ENCODE measurements at regions not wholly inside any gene's neighbourhood (a gene's known extent, or its start where the extent isn't known, plus 50 kb on each side); places are given as distances from the start of the nearest gene placed in this dataset.
A peak's percentile ranks its signal among the peaks of the same experiment; 100 is the strongest.
"Not testable (repeated sequence)": the region's sequence is repeated elsewhere in the genome, so short reads cannot be mapped to it uniquely, and the experiment has no call there.

DNA sequence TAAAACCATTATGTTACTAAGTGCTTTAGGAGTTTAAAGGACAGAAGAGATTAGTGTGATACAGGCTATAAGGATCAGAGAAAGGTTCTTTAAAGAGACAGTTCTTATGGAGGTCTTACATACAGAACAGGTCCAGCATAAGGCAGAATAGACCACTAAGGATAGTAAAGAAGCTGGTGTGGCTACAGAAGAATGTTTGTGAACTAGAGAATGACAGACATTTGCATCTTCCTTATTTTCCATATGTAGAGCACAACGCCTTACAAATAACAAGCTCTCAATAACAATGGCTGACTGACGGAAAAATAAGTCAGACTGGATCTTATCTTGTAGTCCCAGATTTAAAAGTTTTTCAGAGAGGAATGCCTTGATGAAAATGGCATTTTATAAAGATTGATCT lies 95.6 kb upstream of the NOTCH2NLA start:
- H2BK120ac ChIP-seq (ENCODE audit: low read depth, low read length); H3K9me3 ChIP-seq (ENCODE audit: control insufficient read depth, insufficient read depth, low read length); H2BK15ac ChIP-seq (ENCODE audit: low read depth, low read length); POLR2A ChIA-PET (ENCODE audit: unreplicated experiment); H2AK9ac ChIP-seq (replicated peaks; ENCODE audit: low read depth, low read length, poor library complexity); H3K27me3 ChIP-seq (ENCODE audit: control insufficient read depth, insufficient read depth, low read length); H4K8ac ChIP-seq (ENCODE audit: low read depth in 2 of 2, low read length in 2 of 2); ATAC-seq (ENCODE audit: low read depth); H3K18ac ChIP-seq (ENCODE audit: low read depth, low read length); CTCF ChIA-PET; H3K4ac ChIP-seq (ENCODE audit: low read depth, low read length); intact Hi-C loops (cut with micrococcal nuclease); H4K5ac ChIP-seq (ENCODE audit: low read depth, low read length); H2BK5ac ChIP-seq (ENCODE audit: low read depth, low read length, poor library complexity, severe bottlenecking); H3K27ac ChIP-seq (ENCODE audit: insufficient read depth, low read length); BruUV-seq (replicated peaks); H3K4me2 ChIP-seq (ENCODE audit: low read depth, low read length); in situ Hi-C loops (cut with MboI; ENCODE audit: low sequenced_read_pairs); H4K91ac ChIP-seq (ENCODE audit: insufficient read depth, low read depth, low read length); dilution Hi-C loops (cut with HindIII; ENCODE audit: low sequenced_read_pairs, unreplicated experiment); H4K20me1 ChIP-seq (ENCODE audit: insufficient read depth, low read length); H2BK20ac ChIP-seq (ENCODE audit: low read depth, low read length); H3K56ac ChIP-seq (ENCODE audit: extremely low read depth, insufficient read depth, low read length); H3K23ac ChIP-seq (ENCODE audit: low read depth, low read length); H3K4me3 ChIP-seq (ENCODE audit: insufficient read depth, low read depth, low read length); H3K9me1 ChIP-seq (ENCODE audit: insufficient read depth, low read length); H3K9ac ChIP-seq (ENCODE audit: low read depth, low read length); H3K14ac ChIP-seq (replicated peaks; ENCODE audit: low read depth, low read length); DNase-seq; H2AFZ ChIP-seq (replicated peaks; ENCODE audit: low read length, poor library complexity); H3K4me1 ChIP-seq (ENCODE audit: control insufficient read depth, insufficient read depth, low read length); H3K36me3 ChIP-seq (ENCODE audit: control insufficient read depth, insufficient read depth, low read length); H3K79me1 ChIP-seq (ENCODE audit: low read depth in 1 of 2, low read length in 2 of 2); H2AK5ac ChIP-seq (ENCODE audit: low read depth, low read length): not testable (repeated sequence)
- WGBS, 2 experiments (ENCODE audit: extremely low coverage in 2 of 2, insufficient read length in 1 of 2), result no CpG with 5 or more reads among the region's 2 CpGs

DNA sequence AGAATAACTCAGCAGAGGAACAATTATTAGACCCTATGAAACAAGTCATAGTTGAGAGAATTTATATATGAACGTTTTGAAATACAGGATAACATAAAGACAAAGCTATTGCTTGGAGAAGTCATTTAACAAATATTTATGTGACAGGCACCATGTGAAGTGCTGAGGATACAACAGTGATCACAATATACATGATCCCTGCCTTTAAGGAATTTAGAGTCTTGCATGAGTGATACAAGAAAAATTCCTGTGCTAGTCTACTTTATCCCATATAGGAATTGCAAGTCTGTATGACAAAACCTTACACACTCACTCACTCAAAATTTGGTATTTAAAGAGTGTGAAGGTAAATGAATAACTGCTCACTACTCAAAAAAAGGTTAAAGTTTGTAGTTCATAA lies 94.5 kb upstream of the NOTCH2NLA start:
- ATAC-seq (ENCODE audit: low read depth), result peak; percentile 79
- not testable (repeated sequence) for H3K9me3 ChIP-seq (ENCODE audit: control insufficient read depth, insufficient read depth, low read length)

More for the DNA sequence above, 94.5 kb upstream of the NOTCH2NLA start:
- POLR2A ChIA-PET (ENCODE audit: unreplicated experiment); H4K91ac ChIP-seq (ENCODE audit: insufficient read depth, low read depth, low read length); H3K4ac ChIP-seq (ENCODE audit: low read depth, low read length); H2AFZ ChIP-seq (replicated peaks; ENCODE audit: low read length, poor library complexity); H3K18ac ChIP-seq (ENCODE audit: low read depth, low read length); H3K56ac ChIP-seq (ENCODE audit: extremely low read depth, insufficient read depth, low read length); H2BK15ac ChIP-seq (ENCODE audit: low read depth, low read length); H3K27me3 ChIP-seq (ENCODE audit: control insufficient read depth, insufficient read depth, low read length); H2BK5ac ChIP-seq (ENCODE audit: low read depth, low read length, poor library complexity, severe bottlenecking); H4K20me1 ChIP-seq (ENCODE audit: insufficient read depth, low read length); H2AK9ac ChIP-seq (replicated peaks; ENCODE audit: low read depth, low read length, poor library complexity); H4K8ac ChIP-seq (ENCODE audit: low read depth in 2 of 2, low read length in 2 of 2); H2BK120ac ChIP-seq (ENCODE audit: low read depth, low read length); H3K4me1 ChIP-seq (ENCODE audit: control insufficient read depth, insufficient read depth, low read length); H3K79me1 ChIP-seq (ENCODE audit: low read depth in 1 of 2, low read length in 2 of 2); dilution Hi-C loops (cut with HindIII; ENCODE audit: low sequenced_read_pairs, unreplicated experiment); in situ Hi-C loops (cut with MboI; ENCODE audit: low sequenced_read_pairs); H3K4me3 ChIP-seq (ENCODE audit: insufficient read depth, low read depth, low read length); CTCF ChIA-PET; intact Hi-C loops (cut with micrococcal nuclease); H3K4me2 ChIP-seq (ENCODE audit: low read depth, low read length); BruUV-seq (replicated peaks); H3K14ac ChIP-seq (replicated peaks; ENCODE audit: low read depth, low read length); H3K23ac ChIP-seq (ENCODE audit: low read depth, low read length); H3K36me3 ChIP-seq (ENCODE audit: control insufficient read depth, insufficient read depth, low read length); H3K9ac ChIP-seq (ENCODE audit: low read depth, low read length); H3K9me1 ChIP-seq (ENCODE audit: insufficient read depth, low read length); H2BK20ac ChIP-seq (ENCODE audit: low read depth, low read length); H3K27ac ChIP-seq (ENCODE audit: insufficient read depth, low read length); H4K5ac ChIP-seq (ENCODE audit: low read depth, low read length); DNase-seq; H2AK5ac ChIP-seq (ENCODE audit: low read depth, low read length): not testable (repeated sequence)
- no CpG with 5 or more reads among the region's 1 CpG for WGBS, 2 experiments (ENCODE audit: extremely low coverage in 2 of 2, insufficient read length in 1 of 2)
